B cell (primary cell): ENCODE measurements at regions not wholly inside any gene's neighbourhood (a gene's known extent, or its start where the extent isn't known, plus 50 kb on each side); places are given as distances from the start of the nearest gene placed in this dataset.

Experiments used
- ATAC-seq: fragments of 200-7000 bp; cut with Tn5 transposase; one replicate; pipeline ENCODE4 v1.10.0; 2021; ENCODE audit warnings: low read depth, mild to moderate bottlenecking, moderate number of reproducible peaks, moderate library complexity
- CTCF ChIA-PET: fragments of 350-600 bp; sonication (Branson Sonifier 250); formaldehyde crosslinking; loops from one replicate; lab custom pipeline; 2021; ENCODE audit warnings: antibody characterized with exemption, inconsistent platforms; lab: Charles Lee
- POLR2A ChIA-PET: fragments of 350-600 bp; sonication (Branson Sonifier 250); formaldehyde crosslinking; loops from one replicate; lab custom pipeline; 2021; ENCODE audit warnings: antibody characterized with exemption; lab: Charles Lee
- DNase-seq: peaks from one replicate; pipeline ENCODE4 v3.0.0; 2013
- H2AFZ ChIP-seq: 2 replicates; pipeline ENCODE4 v1.6.1; 2012; ENCODE audit warnings: mild to moderate bottlenecking, low read depth, low read length; ENCODE audit not compliant: insufficient read depth, poor library complexity, severe bottlenecking
- H3K27ac ChIP-seq, 2 donors: 1 replicate in 1 of 2; 2 replicates in 1 of 2; pipeline ENCODE4 v1.5.1; 2012 to 2013; ENCODE audit warnings: low read length in 2 of 2, mild to moderate bottlenecking in 2 of 2, moderate library complexity in 1 of 2
- H3K27me3 ChIP-seq, 4 experiments: fragments of 200-600 bp in 1 of 4; sonication (generic) in 1 of 4; replicated peaks in 1 of 4; 1 replicate in 2 of 4; 2 replicates in 2 of 4; pipeline versions ENCODE4 v1.6.1 to v1.7.0; 2013 to 2016; ENCODE audit warnings: low read length in 3 of 4, mild to moderate bottlenecking in 2 of 4, mixed read lengths in 1 of 4, moderate library complexity in 1 of 4; ENCODE audit not compliant: insufficient read depth in 4 of 4, control insufficient read depth in 3 of 4; ENCODE audit errors: control extremely low read depth in 1 of 4
- H3K36me3 ChIP-seq, 2 experiments: replicated peaks in 1 of 2; 1 replicate in 1 of 2; 2 replicates in 1 of 2; pipeline versions ENCODE4 v1.6.1 to v1.7.1; 2013; ENCODE audit warnings: low read length in 1 of 2; ENCODE audit not compliant: insufficient read depth in 2 of 2, control insufficient read depth in 1 of 2; ENCODE audit errors: control extremely low read depth in 1 of 2, extremely low read depth in 1 of 2
- H3K4me1 ChIP-seq, 2 donors: fragments of 200-600 bp in 1 of 2; sonication (generic) in 1 of 2; 1 replicate in 1 of 2; 2 replicates in 1 of 2; pipeline versions ENCODE4 v1.5.1 to v1.6.1; 2013 to 2017; ENCODE audit warnings: low read length in 2 of 2; ENCODE audit not compliant: control insufficient read depth in 2 of 2, insufficient read depth in 2 of 2
- H3K4me2 ChIP-seq: replicated peaks from 2 replicates; pipeline ENCODE3; 2012; ENCODE audit warnings: mild to moderate bottlenecking, low read depth, low read length; ENCODE audit not compliant: poor library complexity, severe bottlenecking
- H3K4me3 ChIP-seq, 5 experiments: fragments of 200-600 bp in 1 of 5; sonication (generic) in 1 of 5; 1 replicate in 3 of 5; 2 replicates in 2 of 5; pipeline versions ENCODE4 v1.5.1 to v1.7.0; 2011 to 2016; ENCODE audit warnings: low read length in 4 of 5, mild to moderate bottlenecking in 4 of 5, low read depth in 2 of 5, control low read depth in 1 of 5, moderate library complexity in 1 of 5; ENCODE audit not compliant: insufficient read depth in 1 of 5; ENCODE audit errors: control extremely low read depth in 1 of 5, extremely low read depth in 1 of 5
- H3K79me2 ChIP-seq: fragments of 200-600 bp; sonication (generic); one replicate; pipeline ENCODE4 v1.6.0; 2016; ENCODE audit warnings: low read length; ENCODE audit not compliant: control insufficient read depth, insufficient read depth
- H3K9ac ChIP-seq: fragments of 200-600 bp; sonication (generic); 2 replicates; pipeline ENCODE4 v1.6.1; 2017; ENCODE audit warnings: mild to moderate bottlenecking, low read length, moderate library complexity
- H3K9me3 ChIP-seq, 3 donors: one replicate each; pipeline versions ENCODE4 v1.6.1 to v1.7.1; 2013; ENCODE audit warnings: low read length in 2 of 3; ENCODE audit not compliant: control insufficient read depth in 2 of 3, insufficient read depth in 1 of 3; ENCODE audit errors: control extremely low read depth in 1 of 3
- H4K20me1 ChIP-seq: 2 replicates; pipeline ENCODE4 v1.6.0; 2012; ENCODE audit warnings: mild to moderate bottlenecking, low read length; ENCODE audit not compliant: insufficient read depth, control insufficient read depth, poor library complexity, severe bottlenecking
- H3K27ac Mint-ChIP-seq: one replicate; pipeline ENCODE4 v1.8.0; 2021; ENCODE audit warnings: mixed read lengths
- H3K27me3 Mint-ChIP-seq: one replicate; pipeline ENCODE4 v1.8.0; 2021; ENCODE audit warnings: mixed read lengths
- H3K4me1 Mint-ChIP-seq: one replicate; pipeline ENCODE4 v1.8.0; 2021; ENCODE audit warnings: mixed read lengths
- H3K4me3 Mint-ChIP-seq: one replicate; pipeline ENCODE4 v1.8.0; 2021; ENCODE audit warnings: mixed read lengths
- H3K9me3 Mint-ChIP-seq: one replicate; pipeline ENCODE4 v1.8.0; 2022; ENCODE audit warnings: mixed read lengths; ENCODE audit not compliant: insufficient read depth
- EZH2 ChIP-seq: IDR thresholded peaks from 2 replicates; pipeline ENCODE4 v1.6.1; 2012; ENCODE audit warnings: borderline replicate concordance, low read depth, mild to moderate bottlenecking, moderate library complexity, low read length; ENCODE audit not compliant: insufficient read depth, poor library complexity, severe bottlenecking
- WGBS: methylation state at CpG from one replicate; pipeline ENCODE4 v1.1.5; 2013; ENCODE audit warnings: missing lambda C conversion rate; ENCODE audit not compliant: insufficient coverage; 5-methylcytosine and 5-hydroxymethylcytosine counted together
- intact Hi-C: fragments of 100-400 bp; cut with micrococcal nuclease; formaldehyde crosslinking; loops from one replicate; pipeline ENCODE4 v1.10.0; 2022
- TF ChIP-seq, protein P1 (sequence below): fragments of 200-600 bp; IDR thresholded peaks from one replicate; pipeline ENCODE4 v1.8.0; 2022; ENCODE audit warnings: antibody characterized with exemption, mild to moderate bottlenecking

DNA sequence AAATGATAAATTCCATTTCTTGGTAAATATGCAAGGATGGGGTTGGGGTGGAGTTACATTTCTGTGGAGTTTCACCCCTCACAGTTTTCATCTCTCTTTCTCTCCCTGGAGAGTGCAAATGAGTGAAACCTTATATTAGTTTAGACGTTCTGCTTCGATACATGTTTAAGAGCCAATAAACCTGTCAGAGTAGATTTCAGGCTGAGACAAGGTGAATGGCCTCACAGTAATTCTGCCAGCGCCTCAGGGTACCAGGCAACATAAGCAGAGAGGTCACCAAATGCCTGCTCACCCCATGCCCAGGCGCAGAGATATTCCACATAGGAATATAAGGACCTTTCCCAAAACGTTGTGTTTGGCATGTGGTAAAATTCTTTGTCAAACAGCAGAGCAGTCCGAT, 154.9 kb upstream of the VLDLR start:
- no peak overlapping the region for H3K9ac ChIP-seq
- no peaks in the 10 kb centered on the region for H3K4me1 Mint-ChIP-seq
- H3K79me2 ChIP-seq, result no peaks in the 10 kb centered on the region
- H3K4me3 Mint-ChIP-seq, result no peak overlapping the region
- peaks cover 2% of the 10 kb centered on the region for H3K9me3 Mint-ChIP-seq
- ChIA-PET POLR2A (no interaction called here), CTCF (no interaction called here)
- H3K9me3 ChIP-seq, result peaks cover 0 to 2% (median 0%) of the 10 kb centered on the region in 3 donors
- DNase-seq (no peak), ATAC-seq (no peak)
- no peak overlapping the region for H3K4me2 ChIP-seq
- TF ChIP-seq EZH2, result no peak
- TF ChIP-seq, protein P1, sequence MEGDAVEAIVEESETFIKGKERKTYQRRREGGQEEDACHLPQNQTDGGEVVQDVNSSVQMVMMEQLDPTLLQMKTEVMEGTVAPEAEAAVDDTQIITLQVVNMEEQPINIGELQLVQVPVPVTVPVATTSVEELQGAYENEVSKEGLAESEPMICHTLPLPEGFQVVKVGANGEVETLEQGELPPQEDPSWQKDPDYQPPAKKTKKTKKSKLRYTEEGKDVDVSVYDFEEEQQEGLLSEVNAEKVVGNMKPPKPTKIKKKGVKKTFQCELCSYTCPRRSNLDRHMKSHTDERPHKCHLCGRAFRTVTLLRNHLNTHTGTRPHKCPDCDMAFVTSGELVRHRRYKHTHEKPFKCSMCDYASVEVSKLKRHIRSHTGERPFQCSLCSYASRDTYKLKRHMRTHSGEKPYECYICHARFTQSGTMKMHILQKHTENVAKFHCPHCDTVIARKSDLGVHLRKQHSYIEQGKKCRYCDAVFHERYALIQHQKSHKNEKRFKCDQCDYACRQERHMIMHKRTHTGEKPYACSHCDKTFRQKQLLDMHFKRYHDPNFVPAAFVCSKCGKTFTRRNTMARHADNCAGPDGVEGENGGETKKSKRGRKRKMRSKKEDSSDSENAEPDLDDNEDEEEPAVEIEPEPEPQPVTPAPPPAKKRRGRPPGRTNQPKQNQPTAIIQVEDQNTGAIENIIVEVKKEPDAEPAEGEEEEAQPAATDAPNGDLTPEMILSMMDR, result no peak
- 93% methylated on average over 3 of the region's 6 CpGs for WGBS
- no peaks in the 10 kb centered on the region for H3K36me3 ChIP-seq
- H3K27me3 Mint-ChIP-seq, result peaks cover 7% of the 10 kb centered on the region
- H2AFZ ChIP-seq, result no peak overlapping the region
- intact Hi-C loops, result no loop called here
- H3K27ac ChIP-seq, result no peak overlapping the region
- H3K4me3 ChIP-seq, result no peak overlapping the region
- no peaks in the 10 kb centered on the region for H3K4me1 ChIP-seq
- no peaks in the 10 kb centered on the region for H3K27me3 ChIP-seq
- no peak overlapping the region for H3K27ac Mint-ChIP-seq
- no peaks in the 10 kb centered on the region for H4K20me1 ChIP-seq

GRCh38 chr9:2469681-2470221, 151.8 kb upstream of the VLDLR start:
- DNase-seq, result no peak
- ChIA-PET CTCF (interaction anchor here (1.2 kb wide), 1 partner anchor 13 kb away, joined by 3 read pairs; no protein-coding TSS in a partner anchor), POLR2A (no interaction called here)
- no peak overlapping the region for H3K4me2 ChIP-seq
- 71% methylated on average over 4 of the region's 6 CpGs for whole genome bisulfite sequencing
- no peaks in the 10 kb centered on the region for H3K79me2 ChIP-seq
- H3K4me3 ChIP-seq, result no peak overlapping the region
- H3K27me3 Mint-ChIP-seq, result peaks cover 7% of the 10 kb centered on the region
- H3K9ac ChIP-seq, result no peak overlapping the region
- H4K20me1 ChIP-seq, result no peaks in the 10 kb centered on the region
- H3K9me3 Mint-ChIP-seq, result no peaks in the 10 kb centered on the region
- no peaks in the 10 kb centered on the region for H3K27me3 ChIP-seq
- TF ChIP-seq, protein P1, result no peak
- TF ChIP-seq EZH2, result no peak
- intact Hi-C loops, result no loop called here
- no peaks in the 10 kb centered on the region for H3K4me1 Mint-ChIP-seq
- no peaks in the 10 kb centered on the region for H3K36me3 ChIP-seq
- no peak overlapping the region for H3K27ac ChIP-seq
- H2AFZ ChIP-seq, result no peak overlapping the region
- peaks cover 0 to 2% (median 0%) of the 10 kb centered on the region in 3 donors for H3K9me3 ChIP-seq
- no peak overlapping the region for H3K4me3 Mint-ChIP-seq
- ATAC-seq, result no peak
- no peak overlapping the region for H3K27ac Mint-ChIP-seq
- H3K4me1 ChIP-seq, result no peaks in the 10 kb centered on the region
